HG02852 (cell line): ENCODE measurements at regions not wholly inside any gene's neighbourhood (a gene's known extent, or its start where the extent isn't known, plus 50 kb on each side); places are given as distances from the start of the nearest gene placed in this dataset.
"Not testable (repeated sequence)": the region's sequence is repeated elsewhere in the genome, so short reads cannot be mapped to it uniquely, and the experiment has no call there.

Experiments
- ATAC-seq: cut with Tn5 transposase; IDR thresholded peaks from one replicate; pipeline ENCODE4 v1.9.1; 2021; ENCODE audit warnings: mild to moderate bottlenecking, moderate library complexity; ENCODE audit not compliant: unreplicated experiment

GRCh38 chr16:17759451-17760390, 289.0 kb upstream of the XYLT1 start:
- no peak for ATAC-seq

- ATAC-seq: no peak
Measured at GRCh38 chr16:17757808-17758207, 287.0 kb upstream of the XYLT1 start.

- no peak for ATAC-seq
Measured at GRCh38 chr16:17755158-17755557, 284.4 kb upstream of the XYLT1 start.

- ATAC-seq: no peak
Measured at GRCh38 chr16:17753434-17753833, 282.7 kb upstream of the XYLT1 start.

- ATAC-seq: no peak
Measured at GRCh38 chr16:17749706-17750105, 278.9 kb upstream of the XYLT1 start.

GRCh38 chr16:17748044-17748719, 277.4 kb upstream of the XYLT1 start:
- ATAC-seq: no peak

DNA sequence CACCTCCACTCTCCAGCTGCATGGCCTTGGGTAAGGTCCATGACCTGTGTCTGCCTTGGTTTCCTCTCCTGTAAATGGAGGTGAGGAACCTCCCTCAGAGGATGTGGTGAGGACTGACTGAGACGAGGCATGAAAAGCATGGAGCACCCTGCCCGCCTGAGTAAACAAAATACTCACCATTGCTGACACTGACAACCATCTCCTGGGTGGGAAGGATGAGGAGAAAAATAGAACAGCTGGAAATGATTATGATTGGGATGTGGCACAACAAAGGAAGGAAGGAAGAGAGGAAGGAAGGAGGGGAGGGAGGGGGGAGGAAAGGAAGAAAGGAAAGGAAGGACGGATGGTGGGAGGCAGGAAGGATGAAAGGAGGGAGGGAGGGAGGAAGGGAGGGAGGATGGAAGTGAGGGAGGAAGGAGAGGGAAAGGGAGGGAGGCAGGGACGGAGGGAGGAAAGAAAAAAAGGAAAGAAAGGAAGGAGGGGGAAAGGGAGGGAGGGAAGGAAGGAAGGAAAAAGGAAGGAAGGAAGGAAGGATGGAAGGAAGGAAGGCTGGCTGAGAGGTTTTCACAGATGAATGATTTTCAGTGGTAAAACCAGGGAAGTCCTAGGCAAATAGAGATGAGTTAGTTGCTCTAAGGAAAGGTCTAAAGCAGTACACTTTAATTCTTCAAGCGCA, 276.5 kb upstream of the XYLT1 start:
- ATAC-seq: no peak

DNA sequence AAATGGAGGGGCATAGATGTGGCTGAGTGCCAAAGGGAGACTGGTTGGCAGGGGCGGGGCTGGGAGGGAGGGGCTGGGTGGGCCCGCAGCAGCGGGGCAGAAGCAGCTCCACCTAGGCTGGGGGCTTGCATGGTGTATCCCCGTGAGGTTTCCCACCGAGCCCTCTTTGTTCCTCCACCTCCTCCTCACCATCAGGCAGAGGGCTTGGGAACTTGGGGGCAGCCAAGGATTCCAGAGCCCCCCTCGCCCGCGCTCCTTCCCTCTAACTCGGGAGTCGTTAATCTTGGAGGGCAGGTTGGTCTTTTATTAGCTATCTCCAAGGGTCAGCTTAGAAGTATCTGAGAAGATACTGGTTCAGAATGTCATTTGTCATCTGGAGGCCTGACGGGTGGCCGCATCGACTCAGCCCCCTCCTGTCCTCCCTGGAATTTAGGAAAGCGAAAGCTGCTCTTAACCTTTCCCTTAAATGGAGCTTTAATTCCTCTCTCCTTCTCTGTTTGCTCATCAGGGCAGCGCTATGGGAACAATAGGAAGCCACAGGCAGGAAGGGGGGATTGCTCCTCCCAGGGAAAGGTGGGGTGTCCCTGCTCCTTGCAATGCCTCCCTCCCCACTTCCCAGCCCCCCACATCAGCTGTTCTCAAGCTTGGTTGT, 274.3 kb upstream of the XYLT1 start:
- ATAC-seq: no peak

GRCh38 chr16:17743578-17743977, 272.8 kb upstream of the XYLT1 start:
- ATAC-seq: no peak

- no peak for ATAC-seq
Measured at GRCh38 chr16:17743158-17743557, 272.4 kb upstream of the XYLT1 start.

DNA sequence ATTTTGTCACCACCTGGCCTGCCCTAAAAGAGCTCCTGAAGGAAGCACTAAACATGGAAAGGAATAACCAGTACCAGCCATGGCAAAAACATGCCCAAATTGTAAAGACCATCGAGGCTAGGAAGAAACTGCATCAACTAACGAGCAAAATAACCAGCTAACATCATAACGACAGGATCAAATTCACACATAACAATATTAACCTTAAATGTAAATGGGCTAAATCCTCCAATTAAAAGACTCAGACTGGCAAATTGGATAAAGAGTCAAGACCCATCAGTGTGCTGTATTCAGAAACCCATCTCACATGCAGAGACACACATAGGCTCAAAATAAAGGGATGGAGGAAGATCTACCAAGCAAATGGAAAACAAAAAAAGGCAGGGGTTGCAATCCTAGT, 264.3 kb upstream of the XYLT1 start:
- ATAC-seq: not testable (repeated sequence)

DNA sequence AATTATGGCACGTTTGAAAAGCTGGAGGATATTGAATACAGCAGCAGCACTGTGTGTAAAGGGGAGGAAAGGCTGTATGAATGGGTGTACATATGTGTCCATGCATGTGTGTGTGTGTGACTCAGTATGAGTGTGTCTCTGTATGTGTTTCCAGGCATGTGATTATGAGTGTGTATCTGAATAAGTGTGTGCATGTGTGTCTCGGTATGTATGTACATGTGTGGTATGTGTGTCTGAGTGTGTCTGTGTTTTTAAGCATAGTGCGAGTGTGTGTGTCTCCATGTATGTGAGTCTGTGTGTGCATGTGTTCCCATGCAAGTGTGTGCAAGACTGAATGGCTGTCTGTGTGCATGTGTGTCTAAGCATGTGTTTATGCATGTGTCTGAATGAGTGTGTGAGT, 259.1 kb upstream of the XYLT1 start:
- no peak for ATAC-seq

DNA sequence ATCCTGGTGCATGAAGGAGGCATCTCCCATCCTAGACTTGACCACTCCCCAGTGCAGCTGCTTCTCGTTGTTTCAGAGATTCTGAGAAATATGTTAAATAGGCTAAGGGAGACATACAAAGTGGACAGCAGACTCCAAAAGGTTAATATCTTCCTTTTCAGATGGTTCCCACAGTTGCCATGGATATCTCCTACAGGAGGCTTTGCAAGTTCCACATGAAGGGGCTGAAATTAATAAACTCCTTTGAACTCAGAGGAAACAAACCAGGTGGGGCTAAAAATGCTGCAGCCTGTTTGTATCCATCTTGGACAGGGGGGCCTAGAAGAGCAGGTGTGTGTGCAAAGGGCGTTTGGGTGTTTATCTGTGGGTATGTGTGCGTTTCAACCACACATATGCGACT, 257.4 kb upstream of the XYLT1 start:
- no peak for ATAC-seq

DNA sequence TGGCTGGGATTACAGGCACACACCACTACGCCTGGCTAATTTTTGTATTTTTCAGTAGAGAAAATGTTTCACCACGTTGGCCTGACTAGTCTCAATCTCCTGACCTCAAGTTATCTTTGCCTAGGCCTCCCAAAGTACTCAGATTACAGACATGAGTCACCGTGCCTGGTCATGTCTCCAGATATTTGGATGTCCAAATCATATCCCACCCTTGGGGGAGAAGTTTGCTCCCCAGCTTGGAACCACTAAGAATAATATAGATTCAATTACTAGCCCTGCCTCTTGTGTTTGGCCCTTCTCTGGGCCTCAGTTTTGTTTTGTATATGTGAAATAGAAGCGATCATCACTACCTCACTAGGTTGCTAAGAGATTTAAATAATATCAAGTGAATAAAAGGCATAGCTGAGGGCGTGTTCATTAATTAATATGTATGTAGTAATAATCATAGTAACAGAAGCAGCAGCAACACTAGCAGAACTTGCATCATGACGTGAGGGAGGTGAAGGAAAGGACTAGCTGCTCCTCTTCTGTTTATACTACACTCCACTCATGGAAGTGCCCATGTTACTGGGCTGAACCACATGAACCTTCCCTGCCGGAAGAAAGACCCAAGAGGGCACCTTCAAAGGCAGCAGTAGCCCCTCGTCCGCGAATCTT, 253.6 kb upstream of the XYLT1 start:
- ATAC-seq: no peak

DNA sequence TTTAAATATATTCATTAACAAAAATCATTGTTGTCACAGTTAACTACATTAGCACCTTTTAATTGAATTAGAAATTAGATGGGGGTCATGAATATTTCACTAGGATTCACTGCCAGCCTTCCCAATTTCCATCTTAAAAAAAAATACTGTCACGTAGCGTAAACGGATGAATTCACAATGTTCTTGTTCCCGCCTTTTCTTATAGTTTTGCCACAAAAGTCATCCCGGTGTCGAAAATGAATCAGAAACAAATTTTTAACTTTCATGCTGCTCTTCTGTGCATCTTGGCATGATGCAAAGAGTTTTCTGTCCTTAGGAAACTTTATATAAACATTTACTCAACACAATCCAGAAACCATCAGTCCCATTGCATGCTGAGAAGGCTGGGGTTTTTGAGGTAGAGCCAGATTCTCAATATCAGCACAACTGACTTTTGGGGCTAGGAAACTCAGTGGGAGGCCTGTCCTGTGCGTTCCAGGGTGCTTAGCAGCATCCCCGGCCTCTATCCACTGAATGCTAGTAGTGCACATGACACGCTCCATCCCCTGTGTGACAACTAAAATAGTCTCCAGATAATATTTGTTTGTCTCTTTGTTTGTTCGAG, 252.9 kb upstream of the XYLT1 start:
- no peak for ATAC-seq

GRCh38 chr16:17718495-17718894, 247.7 kb upstream of the XYLT1 start:
- ATAC-seq: no peak

- no peak for ATAC-seq
Measured at GRCh38 chr16:17705847-17706246, 235.1 kb upstream of the XYLT1 start.

- ATAC-seq: no peak
Measured at GRCh38 chr16:17696616-17697015, 225.9 kb upstream of the XYLT1 start.

DNA sequence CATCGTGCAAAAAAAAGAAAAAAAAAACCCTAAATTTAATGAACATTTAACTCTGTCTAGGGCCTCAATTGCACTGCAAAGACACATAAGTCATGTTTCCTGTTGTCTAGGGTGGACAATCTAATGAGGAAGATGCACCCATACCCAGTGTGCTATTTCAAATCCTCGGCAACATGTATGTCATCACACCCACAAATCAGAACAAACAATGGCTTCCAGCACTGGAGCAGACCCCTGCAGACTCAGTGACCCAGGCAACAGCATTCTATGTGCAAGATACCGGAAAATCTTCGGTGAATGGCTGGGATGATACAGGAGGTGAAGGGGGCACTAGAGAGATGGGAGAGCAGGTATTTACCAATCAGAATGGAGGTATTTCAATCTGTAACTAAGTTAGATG, 221.7 kb upstream of the XYLT1 start:
- ATAC-seq: no peak

DNA sequence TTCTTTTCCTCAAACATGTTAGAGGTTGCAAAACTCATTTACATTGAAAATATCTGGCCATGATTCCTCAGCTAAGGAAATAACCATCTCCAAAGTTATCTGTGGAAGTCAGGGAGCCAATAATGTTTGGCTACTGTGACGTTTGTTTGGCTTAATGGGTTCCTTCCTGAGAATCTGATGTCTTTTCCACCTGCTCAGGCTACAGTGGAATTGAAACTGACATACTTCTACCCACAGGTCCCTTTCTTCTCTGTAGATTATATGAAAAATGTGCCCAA, 221.1 kb upstream of the XYLT1 start:
- ATAC-seq: no peak
